Spinal cord (tissue), 9 donors: ENCODE measurements at regions not wholly inside any gene's neighbourhood (a gene's known extent, or its start where the extent isn't known, plus 50 kb on each side); places are given as distances from the start of the nearest gene placed in this dataset.

Source experiments
- DNase-seq, 6 donors: peaks; one replicate each; pipeline versions ENCODE4 v3.0.0 to v3.0.0-alpha.2; 2013 to 2015; ENCODE audit warnings: low spot score in 6 of 6, low read depth in 4 of 6
- H3K27ac ChIP-seq: one replicate; pipeline ENCODE4 v1.5.1; 2013; ENCODE audit warnings: low read depth, low read length, control low read depth
- H3K27me3 ChIP-seq: one replicate; pipeline ENCODE4 v1.6.1; 2013; ENCODE audit warnings: low read length; ENCODE audit not compliant: control insufficient read depth, insufficient read depth
- H3K36me3 ChIP-seq: one replicate; pipeline ENCODE4 v1.6.1; 2013; ENCODE audit warnings: low read length; ENCODE audit not compliant: control insufficient read depth, insufficient read depth
- H3K4me1 ChIP-seq: one replicate; pipeline ENCODE4 v1.6.1; 2013; ENCODE audit warnings: low read length; ENCODE audit not compliant: control insufficient read depth, insufficient read depth
- H3K4me3 ChIP-seq: one replicate; pipeline ENCODE4 v1.5.1; 2013; ENCODE audit warnings: low read depth, low read length, control low read depth
- H3K9me3 ChIP-seq: one replicate; pipeline ENCODE4 v1.6.1; 2013; ENCODE audit warnings: low read length; ENCODE audit not compliant: control insufficient read depth, insufficient read depth
- WGBS: methylation state at CpG from one replicate; pipeline ENCODE4 v1.1.5; 2013; ENCODE audit warnings: missing lambda C conversion rate; ENCODE audit not compliant: insufficient coverage; 5-methylcytosine and 5-hydroxymethylcytosine counted together
- donor health status: healthy.

DNA sequence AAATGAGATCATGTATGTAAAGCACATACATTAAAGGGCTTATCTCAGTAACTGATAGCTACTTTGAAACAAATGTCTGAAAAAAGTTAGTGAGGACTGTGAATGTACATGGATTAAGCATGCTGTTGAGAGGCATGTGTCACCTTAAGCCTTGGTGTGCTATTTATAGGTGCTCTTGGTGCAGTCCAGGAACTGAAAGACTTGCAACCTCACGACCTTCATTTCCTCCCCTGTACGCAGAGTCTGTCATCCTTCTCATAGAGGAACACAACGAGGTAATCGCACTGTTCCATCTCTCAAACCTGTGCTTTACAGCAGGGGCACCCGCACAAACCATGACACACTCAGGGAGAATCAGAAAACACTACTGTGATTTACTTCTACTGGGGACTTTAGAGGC is 65.6 kb downstream of the UFM1 start:
- DNase-seq, result no peak
- Histone ChIP-seq H3K9me3 (no peaks in the 10 kb centered on the region), H3K4me1 (no peaks in the 10 kb centered on the region), H3K27ac (no peak overlapping the region), H3K36me3 (no peaks in the 10 kb centered on the region), H3K27me3 (no peaks in the 10 kb centered on the region), H3K4me3 (no peak overlapping the region)
- 80% methylated on average over 4 of the region's 5 CpGs for WGBS

DNA sequence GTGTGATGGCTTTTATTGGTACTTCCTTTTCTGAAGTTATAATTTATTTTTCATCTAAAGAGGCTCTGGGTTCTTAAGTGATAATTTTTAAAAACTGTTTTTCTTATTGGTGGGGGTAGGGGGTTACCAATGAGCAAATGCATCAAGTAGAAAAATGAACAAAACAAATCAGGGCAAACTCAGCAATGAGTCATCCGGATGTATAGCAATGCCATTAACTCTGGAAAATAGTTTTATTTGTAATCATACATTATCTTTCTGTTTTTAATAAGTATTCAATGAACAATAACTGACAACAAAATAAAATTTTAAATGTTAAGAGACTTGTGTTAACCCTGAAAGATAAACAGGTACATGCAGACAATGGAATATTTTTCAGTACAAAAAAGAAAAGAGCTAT is 67.6 kb downstream of the UFM1 start:
- Histone ChIP-seq H3K4me1 (no peaks in the 10 kb centered on the region), H3K9me3 (no peaks in the 10 kb centered on the region), H3K27me3 (no peaks in the 10 kb centered on the region), H3K36me3 (no peaks in the 10 kb centered on the region), H3K27ac (no peak overlapping the region), H3K4me3 (no peak overlapping the region)
- WGBS, result no CpG with 5 or more reads among the region's 1 CpG
- no peak for DNase-seq

DNA sequence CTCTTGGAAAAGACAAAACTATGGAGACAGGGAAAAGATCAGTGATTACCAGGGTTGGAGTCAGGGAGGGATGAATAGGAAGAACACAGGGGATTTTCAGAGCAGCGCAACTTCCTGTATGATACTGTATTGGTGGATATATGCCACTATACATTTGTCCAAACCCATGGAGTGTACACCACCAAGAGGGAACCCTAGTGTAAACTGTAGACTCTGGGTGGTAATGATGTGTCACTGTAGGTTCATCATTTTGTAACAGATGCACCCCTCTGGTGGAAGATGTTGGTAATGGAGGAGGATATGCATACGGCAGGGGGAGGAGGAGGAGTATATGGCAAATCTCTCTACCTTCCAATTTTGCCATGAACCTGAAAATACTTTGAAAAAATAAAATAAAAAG is 68.1 kb downstream of the UFM1 start:
- Histone ChIP-seq H3K4me3 (no peak overlapping the region), H3K9me3 (no peaks in the 10 kb centered on the region), H3K27ac (no peak overlapping the region), H3K27me3 (no peaks in the 10 kb centered on the region), H3K4me1 (no peaks in the 10 kb centered on the region), H3K36me3 (no peaks in the 10 kb centered on the region)
- no peak for DNase-seq
- no CpG with 5 or more reads among the region's 2 CpGs for WGBS

DNA sequence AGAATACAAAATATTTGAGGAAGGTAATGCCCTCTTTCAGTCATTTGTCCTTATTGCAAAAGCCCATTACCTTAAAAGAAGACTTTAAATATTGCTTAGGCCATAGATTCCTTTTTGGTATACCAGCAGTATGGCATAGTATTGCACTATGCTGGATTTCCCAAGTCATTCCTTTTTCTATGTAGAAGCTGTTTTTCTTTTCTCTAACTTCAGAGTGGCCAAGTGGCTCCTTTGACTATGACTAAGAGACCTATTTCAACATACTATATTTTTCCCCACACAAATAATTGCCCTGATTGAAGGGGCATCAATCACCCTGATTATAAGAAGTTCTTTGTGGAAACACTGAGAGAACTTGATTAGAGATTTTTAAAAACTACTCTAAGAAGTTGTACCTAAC is 68.6 kb downstream of the UFM1 start:
- DNase-seq, result no peak
- Histone ChIP-seq H3K9me3 (no peaks in the 10 kb centered on the region), H3K27me3 (no peaks in the 10 kb centered on the region), H3K36me3 (no peaks in the 10 kb centered on the region), H3K4me1 (no peaks in the 10 kb centered on the region), H3K27ac (no peak overlapping the region), H3K4me3 (no peak overlapping the region)

DNA sequence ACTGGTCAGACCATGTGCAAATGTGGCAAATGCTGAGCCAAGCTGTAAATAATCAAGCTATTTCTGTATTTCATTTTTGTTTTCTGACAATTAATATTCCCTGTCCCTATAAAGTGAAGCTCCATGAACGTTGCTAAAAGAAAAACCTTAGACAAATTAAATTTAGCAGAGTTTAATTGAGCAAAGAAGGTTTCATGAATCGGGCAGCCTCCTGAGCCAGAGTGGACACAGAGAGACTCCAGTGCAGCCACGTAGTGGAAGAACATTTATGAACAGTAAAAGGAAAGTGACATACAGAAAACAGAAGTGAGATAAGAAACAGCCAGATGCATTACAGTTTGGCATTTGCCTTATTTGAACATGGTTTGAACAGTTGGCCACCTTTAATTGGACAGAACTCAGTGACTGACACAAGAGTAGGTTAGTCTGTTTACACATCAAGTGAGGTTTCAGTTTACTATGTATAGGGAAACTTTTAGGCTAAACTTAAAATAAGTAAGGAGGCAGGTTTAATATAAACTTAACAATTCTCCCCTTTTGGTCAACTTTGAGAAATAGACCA is 69.7 kb downstream of the UFM1 start:
- 74% methylated on average over 2 of the region's 3 CpGs for WGBS

DNA sequence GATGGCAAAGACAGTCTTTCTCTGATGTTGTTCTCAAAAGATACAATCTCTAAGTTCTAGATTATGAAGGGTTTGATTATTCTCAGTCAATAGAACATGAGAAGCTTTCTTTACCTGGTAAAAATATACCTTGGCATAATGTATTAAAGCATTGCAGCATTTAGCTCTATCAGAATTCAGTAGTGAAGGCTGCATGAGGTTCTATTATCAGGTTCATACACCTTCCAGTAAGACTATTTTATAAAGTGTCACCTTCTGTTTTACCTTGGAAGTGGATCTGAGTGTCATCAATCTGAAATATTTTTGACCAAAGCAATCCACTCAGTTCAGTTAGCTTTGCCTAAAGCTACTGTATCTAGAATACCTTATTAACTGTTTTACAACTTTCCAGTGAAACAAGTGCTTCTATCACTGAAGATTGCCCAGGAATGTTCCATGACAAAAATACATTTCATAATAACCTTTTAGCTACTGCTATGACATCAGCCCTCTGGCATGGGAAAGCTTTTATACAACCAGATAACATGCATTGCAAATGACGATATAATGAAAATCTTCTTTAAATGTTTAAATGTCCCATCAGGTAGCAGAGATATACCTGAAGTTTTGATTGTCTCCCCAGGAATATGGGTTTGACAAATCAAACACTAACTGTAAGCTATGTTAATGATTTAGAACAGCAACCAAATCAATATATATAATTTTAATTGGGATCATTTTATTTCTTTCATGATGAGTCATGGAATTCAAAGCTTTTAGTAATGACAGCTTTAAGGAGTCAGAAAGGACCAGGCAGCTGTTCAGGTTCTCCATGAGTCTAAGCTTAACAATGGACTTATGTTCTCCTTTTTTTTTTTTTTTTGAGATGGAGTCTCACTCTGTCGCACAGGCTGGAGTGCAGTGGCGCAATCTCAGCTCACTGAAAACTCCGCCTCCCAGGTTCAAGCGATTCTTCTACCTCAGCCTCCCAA is 72.2 kb downstream of the UFM1 start:
- H3K4me3 ChIP-seq, result no peak overlapping the region
- WGBS, result no CpG with 5 or more reads among the region's 5 CpGs
- no peaks in the 10 kb centered on the region for H3K36me3 ChIP-seq
- H3K27ac ChIP-seq, result no peak overlapping the region
- H3K9me3 ChIP-seq, result no peaks in the 10 kb centered on the region
- no peaks in the 10 kb centered on the region for H3K4me1 ChIP-seq
- no peak for DNase-seq
- H3K27me3 ChIP-seq, result no peaks in the 10 kb centered on the region

More for the DNA sequence above, 69.7 kb downstream of the UFM1 start:
- Histone ChIP-seq H3K9me3 (no peaks in the 10 kb centered on the region), H3K36me3 (no peaks in the 10 kb centered on the region), H3K27ac (no peak overlapping the region), H3K4me3 (no peak overlapping the region), H3K27me3 (no peaks in the 10 kb centered on the region), H3K4me1 (no peaks in the 10 kb centered on the region)
- DNase-seq, result no peak

DNA sequence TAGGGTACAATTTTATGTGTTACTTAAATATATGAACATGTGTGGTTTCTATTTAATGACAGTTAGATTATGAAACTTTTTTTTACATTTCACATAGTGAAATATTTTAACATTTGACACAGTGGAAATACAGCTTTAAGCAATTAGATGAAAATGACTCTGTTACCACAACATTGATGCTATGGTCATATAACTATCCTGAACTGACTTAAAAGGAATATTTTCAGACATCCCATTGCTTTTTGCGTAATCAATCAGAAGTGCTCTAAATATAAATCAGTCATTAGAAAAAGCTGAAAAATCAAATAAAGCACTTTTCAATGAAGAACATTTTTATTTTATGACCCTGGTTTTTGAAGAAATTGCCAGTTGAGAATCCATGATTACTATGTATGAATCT is 80.3 kb downstream of the UFM1 start:
- WGBS, result no CpG with 5 or more reads among the region's 1 CpG
- DNase-seq, result no peak
- no peaks in the 10 kb centered on the region for H3K4me1 ChIP-seq
- H3K27ac ChIP-seq, result no peak overlapping the region
- no peaks in the 10 kb centered on the region for H3K27me3 ChIP-seq
- no peak overlapping the region for H3K4me3 ChIP-seq
- no peaks in the 10 kb centered on the region for H3K9me3 ChIP-seq
- H3K36me3 ChIP-seq, result no peaks in the 10 kb centered on the region

DNA sequence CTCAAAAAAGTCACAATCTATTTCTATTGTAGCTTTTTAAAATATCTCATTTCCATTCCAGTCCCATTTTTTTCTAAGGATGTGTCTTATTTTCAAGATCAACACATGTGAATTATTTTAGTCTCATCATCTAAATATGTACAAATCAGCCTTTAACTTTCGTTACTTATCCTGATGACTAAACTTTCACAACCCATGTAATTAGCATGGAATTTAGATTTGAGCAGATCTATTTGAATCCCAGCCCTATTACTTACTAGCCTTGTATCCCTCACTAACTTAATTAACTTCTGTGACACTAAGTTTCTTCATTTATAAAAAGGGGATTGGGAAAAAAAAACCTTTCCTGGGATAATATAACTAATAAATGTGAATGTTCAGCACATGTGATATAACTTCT is 81.1 kb downstream of the UFM1 start:
- H3K4me1 ChIP-seq, result no peaks in the 10 kb centered on the region
- no CpG with 5 or more reads among the region's 1 CpG for WGBS
- H3K27ac ChIP-seq, result no peak overlapping the region
- H3K4me3 ChIP-seq, result no peak overlapping the region
- H3K27me3 ChIP-seq, result no peaks in the 10 kb centered on the region
- no peaks in the 10 kb centered on the region for H3K9me3 ChIP-seq
- DNase-seq, result no peak
- H3K36me3 ChIP-seq, result no peaks in the 10 kb centered on the region

DNA sequence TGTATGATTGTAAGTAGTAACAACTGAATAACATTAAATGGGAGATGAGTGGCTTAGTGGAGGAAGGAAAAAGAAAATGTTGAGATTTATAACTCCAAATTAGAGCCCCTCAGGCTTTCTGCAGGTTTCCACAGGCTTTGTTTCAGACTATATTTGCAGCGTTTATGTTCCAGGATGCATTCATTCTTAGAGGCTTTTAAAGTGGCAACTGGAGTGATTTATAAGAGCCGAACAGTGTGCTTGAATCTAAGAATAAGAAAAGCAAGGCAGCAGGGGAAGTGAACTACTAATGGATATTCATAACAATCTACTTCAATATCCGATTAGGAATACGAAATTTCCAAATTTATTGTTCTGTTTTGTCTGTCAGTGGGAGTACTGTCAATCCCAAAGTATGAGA is 91.0 kb downstream of the UFM1 start:
- Histone ChIP-seq H3K36me3 (no peaks in the 10 kb centered on the region), H3K27me3 (no peaks in the 10 kb centered on the region), H3K4me1 (no peaks in the 10 kb centered on the region), H3K4me3 (no peak overlapping the region), H3K9me3 (no peaks in the 10 kb centered on the region), H3K27ac (no peak overlapping the region)
- DNase-seq, result peak in 2 of 6 donors; percentile 2 to 74
- WGBS, result no CpG with 5 or more reads among the region's 4 CpGs

DNA sequence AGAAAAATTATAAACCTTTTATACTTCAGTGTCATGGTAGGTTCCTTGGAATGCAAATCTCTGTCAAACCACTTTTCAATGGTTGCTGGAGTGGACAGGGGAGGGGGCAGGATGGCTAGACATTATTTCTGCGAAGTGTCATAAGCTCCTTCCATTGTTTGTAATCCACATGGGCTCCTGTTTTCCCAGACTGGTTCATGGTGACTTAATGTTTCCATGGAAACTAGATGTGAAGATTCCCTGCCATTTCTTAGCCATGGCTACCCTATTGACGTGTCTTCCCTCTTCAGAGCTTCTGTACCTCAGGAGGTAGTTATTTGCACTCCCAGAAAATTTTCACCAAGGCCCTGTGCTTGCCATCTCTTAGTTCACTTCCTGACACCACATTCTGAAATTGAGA is 95.3 kb downstream of the UFM1 start:
- Histone ChIP-seq H3K36me3 (no peaks in the 10 kb centered on the region), H3K4me3 (no peak overlapping the region), H3K27ac (no peak overlapping the region), H3K27me3 (no peaks in the 10 kb centered on the region), H3K4me1 (no peaks in the 10 kb centered on the region), H3K9me3 (no peaks in the 10 kb centered on the region)
- DNase-seq, result no peak
- 40% methylated on average over 1 of the region's 2 CpGs for WGBS
